HCT116 (cell line): ENCODE measurements at regions not wholly inside any gene's neighbourhood (a gene's known extent, or its start where the extent isn't known, plus 50 kb on each side); places are given as distances from the start of the nearest gene placed in this dataset.

Source experiments
- EZH2 ChIP-seq: fragments of 200-600 bp; sonication (generic); IDR thresholded peaks from 2 replicates; pipeline ENCODE4 v1.6.1; 2017; ENCODE audit warnings: antibody characterized with exemption, mixed run types
- RAD21 ChIP-seq: IDR thresholded peaks from 2 replicates; pipeline ENCODE4 v1.6.1; 2012; ENCODE audit warnings: low read depth, mild to moderate bottlenecking

- TF ChIP-seq RAD21 = no peak
- no peak for TF ChIP-seq EZH2
These were observed 111.5 kb upstream of the UGT8 start for GRCh38 chr4:114487101-114487500.
